T follicular helper cell (primary cell): ENCODE measurements at regions not wholly inside any gene's neighbourhood (a gene's known extent, or its start where the extent isn't known, plus 50 kb on each side); places are given as distances from the start of the nearest gene placed in this dataset.
"Not testable (repeated sequence)": the region's sequence is repeated elsewhere in the genome, so short reads cannot be mapped to it uniquely, and the experiment has no call there.

Experiments
- DNase-seq: peaks from one replicate; pipeline ENCODE4 v3.0.0-alpha.2; 2020; ENCODE audit warnings: low read depth

DNA sequence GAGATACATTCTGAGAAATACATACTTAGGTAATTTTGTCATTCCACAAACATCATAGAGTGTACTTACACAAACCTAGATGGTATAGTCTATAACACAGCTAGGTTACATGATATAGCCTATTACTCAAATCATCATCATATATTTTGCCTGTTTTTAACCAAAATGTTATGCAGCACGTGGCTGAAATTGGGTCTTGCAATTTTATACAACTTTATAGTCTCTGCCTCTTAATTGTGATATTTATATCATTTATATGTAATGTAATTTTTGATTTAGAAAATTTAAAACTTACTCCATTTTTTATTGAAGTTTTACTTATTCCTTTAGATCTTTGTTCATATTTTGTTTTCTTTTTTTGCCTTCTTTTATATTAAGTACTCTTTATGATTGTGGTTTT lies 350.7 kb upstream of the DCN start:
- no peak for DNase-seq

DNA sequence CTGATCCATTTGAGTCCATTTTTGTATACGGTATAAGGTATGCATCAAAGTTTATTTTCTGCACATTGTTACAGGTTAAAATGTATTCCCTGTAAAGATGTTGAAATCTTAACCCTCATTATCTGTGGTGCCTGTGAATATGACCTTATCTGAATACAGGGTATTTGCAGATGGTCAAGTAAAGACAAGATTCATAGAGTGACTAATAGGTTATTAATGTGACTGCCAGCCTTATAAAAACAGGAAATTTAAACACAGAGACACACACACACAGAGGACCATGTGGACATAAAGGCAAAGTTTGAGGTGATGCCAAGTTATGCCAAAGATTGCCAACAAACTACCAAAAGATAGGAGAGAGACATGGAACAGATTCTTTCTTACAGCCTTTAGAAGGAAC lies 347.2 kb upstream of the DCN start:
- DNase-seq: no peak

DNA sequence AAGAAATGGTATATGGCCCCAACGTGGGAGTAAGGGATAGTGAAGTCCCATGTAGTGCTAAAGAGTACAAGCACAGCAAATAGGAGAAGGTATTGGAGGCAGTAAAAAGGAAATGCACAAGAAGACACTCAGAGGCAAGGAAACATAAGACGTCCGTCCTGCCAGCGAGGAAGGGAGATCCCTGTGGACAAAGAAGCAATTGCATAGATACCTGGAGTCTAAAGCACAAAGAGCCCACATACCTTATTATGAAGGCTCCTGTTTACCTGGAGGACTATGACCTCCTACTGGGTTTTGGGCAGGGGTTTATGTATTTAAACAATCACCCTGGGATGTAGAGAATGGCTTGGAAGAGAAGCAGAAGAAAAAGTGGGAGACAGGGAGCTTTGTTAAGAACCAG lies 341.2 kb upstream of the DCN start:
- DNase-seq: no peak

DNA sequence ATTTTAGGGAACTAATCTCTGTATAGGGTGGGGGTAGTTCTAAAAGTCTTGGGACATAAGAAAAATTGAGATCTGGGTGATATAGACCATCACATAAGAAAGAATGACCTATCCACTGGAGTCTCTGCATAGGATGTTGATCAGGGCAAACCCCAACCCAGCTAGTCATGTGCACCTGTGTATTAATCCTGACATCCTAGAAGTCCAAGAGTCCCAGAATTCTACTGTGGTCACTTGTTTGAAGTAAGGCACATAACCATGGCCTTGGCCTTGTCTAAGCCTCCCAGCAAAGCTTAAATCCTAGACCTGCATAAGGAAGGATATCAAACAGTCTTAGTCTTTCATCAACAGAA lies 334.1 kb upstream of the DCN start:
- DNase-seq: no peak

DNA sequence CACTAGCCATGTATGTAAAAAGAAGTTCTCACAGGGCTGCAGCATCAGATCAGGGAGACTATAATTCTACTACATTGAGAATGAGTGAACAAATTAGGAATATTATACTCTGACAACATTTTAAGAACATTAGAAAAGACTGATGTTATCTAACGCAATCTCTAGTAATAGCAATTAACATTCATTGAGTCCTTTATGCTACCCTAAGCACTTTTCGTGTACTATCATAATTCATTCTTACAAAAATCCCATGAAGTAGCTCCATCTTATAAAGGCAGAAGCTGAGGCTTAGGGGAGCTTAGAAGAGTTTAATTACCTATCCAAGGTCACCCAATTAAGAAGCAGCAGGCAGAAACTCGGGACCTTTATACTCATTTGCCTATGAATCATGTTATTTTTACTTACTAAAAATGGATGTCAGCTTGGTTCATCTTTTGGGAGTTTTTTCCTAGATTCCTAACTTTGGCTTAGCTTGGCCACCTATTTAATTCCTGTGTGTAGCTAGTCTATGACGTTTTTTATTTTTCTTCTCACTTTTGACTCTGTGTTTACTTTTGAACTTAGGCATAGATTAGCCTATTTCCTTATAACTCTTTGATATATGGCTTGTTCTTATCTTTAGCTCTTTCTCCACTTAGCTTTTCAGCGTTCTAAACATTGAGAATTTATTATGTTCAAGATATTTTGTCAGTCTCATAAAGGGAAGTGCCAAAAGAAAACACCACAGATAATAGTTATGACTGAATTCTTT lies 333.5 kb upstream of the DCN start:
- DNase-seq: no peak

DNA sequence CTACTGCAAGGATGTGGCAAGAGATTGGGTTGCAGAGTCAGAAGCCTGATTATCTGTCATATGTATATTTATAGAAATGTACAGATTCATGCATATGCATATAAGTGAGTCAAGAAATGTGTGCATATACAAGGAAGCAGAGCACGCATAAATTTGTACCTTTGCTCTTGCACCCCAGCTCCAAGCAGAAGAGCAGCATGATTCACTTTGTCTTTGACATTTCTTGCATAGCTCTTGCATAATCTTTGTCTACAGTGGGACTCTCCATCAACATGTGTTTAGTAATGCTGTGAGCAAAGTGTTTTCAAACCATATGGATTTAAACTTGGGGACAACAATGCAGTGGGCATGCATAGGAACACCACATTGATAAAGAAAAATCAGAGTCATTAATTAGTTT lies 330.7 kb upstream of the DCN start:
- no peak for DNase-seq

DNA sequence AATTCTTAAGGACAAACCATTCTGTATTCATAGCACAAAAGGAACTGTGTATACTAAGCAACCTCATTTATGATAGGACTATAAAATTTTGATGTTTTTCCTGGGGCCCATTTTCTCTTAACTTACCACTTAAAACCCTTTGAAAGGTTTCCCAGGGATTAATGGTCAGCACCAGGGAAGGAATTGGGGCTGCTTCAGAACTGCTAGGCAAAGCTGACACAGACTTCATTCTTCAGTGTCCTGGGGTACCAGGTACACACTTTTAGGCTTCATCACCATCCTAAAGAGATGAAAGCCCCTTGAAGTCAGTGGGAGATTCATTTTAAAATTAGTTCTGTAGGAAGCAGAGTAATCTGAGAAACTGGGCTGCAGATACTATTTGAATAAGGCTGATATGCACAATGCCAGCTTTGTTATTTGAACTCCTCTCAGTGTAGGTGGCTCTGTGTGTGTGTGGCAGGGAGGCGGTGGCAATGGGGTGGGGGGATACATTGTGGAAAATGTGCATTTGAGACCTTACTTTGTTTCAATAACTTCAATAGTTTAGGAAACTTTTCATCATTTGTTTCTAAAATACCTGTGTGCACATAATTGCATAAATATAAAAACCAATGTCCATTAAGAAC lies 329.3 kb upstream of the DCN start:
- no peak for DNase-seq

DNA sequence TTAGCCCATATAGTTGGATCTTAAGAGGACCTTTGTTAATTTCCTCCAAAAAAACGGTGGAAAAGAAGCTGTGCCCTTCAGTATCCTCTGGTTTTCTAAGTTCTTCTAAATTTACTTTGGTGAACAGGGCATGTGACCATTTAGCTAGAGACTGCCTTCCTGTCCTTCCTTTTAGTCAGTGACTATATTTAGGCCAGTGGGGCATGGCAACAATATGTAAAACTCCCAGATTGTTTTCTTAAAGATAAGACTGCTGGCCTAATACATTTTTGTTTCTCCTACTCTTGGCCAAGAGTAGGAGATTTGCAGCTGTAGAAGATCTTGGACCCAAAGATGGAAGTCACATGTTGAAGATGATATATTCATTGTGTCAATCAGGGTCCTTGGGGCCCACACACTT lies 325.1 kb upstream of the DCN start:
- no peak for DNase-seq

DNA sequence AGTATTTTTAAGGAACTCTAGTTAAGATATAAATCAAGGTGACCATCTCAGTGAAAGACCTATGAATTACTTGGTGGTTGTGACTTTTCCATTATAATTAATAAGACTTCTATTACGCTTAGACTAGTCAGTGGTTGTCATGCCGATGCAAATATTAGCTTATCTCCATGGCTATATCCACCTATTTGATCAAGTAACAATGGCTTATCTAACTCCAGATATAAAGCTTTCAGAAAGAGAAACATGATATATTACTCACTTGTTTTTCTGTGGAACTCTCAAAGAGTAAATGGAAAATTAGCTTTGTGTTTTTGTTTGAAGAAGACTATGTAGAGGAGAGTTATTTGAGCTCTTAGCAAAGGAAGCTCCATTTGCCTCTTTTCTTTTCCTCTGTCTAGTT lies 323.8 kb upstream of the DCN start:
- DNase-seq: no peak

DNA sequence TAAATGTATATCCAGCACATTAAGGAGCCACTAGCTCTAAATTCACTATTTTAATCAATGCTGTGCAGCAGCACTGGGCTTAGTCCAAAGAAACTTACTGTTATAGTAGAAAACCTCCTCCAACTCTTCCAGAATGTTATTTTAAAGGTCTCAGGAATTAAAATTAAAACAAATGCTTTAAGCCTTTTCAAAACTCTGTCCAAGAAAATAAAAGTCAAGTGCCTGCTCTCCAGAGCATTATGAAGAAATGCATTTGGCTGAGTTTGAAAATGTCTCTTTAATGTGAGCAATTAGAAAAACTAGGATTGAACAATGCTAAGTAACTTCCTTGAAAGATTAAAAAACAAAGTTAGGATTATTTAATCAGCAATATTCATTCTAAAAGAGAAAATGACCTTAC lies 322.4 kb upstream of the DCN start:
- no peak for DNase-seq

DNA sequence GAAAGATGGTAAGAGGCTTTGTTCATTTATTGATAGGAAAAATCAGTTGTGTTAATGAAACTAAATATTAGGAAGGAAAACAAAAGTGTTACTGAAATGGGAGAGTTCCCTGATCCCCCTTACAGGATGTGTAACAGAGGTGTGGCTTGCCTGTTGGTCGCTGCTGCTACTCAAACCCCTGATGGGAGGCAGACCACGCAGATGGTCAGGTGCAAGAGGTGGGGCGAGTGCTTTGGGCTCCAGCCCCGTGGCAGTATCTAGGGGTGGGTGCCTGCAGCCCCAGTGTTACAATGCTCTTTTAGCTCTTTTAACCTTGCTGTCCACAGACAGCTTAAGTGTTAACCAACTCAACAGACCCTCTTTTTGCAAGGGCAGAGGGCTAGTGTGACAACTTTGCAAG lies 319.6 kb upstream of the DCN start:
- no peak for DNase-seq

DNA sequence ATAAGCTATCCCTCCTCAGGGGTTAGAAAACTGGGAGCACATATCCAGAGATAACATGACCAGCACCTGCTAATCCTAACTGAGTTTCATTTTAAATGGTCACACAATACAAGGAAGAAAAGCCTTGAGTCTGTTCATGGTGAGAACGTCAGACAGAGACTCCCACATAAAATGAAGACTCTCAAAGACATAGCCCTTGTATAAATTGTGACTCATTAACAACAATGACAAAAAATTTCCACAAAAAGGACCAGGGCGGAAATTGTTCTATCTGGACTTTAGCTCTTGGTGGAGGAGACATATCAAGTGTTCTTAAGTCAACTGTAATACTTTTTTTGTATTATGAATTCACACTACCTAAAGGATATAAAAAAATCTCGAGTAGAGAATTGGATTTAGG lies 313.7 kb upstream of the DCN start:
- no peak for DNase-seq

DNA sequence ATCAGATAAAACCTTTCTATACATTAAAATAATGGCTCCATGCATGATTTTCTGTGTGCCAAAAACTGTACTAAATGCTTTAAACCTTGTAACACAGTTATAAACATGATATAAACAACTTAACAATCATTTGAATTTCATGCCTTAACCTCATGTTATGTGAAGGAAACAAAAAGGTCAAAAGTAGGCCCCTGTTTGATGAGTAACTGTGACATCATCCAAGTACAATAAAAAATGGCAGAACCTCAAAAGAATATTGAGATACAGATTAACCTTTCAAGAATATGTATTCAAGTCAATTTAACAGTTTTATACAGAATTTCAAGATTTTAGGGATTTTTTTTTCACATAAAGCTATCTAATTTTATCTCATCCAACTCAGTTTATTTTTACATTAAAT lies 310.7 kb upstream of the DCN start:
- no peak for DNase-seq

DNA sequence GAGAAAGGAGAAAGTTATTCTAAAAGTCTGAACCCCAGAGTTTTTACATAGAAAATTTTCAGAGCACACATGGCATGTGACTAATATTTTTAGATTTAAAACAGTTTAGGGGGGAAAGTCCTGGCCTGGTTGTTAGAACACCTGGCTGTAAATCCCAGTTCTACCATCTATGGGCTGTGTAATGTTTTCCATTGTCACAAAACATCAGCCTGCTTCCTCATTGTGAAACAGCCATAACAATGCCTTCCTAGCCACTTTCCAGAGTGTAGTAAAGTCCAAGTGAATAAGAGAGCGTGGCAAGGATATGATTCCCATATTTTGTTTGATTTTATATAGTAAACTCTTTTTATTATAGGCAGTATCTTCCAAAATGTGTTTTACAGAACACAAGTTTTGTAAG lies 310.0 kb upstream of the DCN start:
- DNase-seq: no peak

DNA sequence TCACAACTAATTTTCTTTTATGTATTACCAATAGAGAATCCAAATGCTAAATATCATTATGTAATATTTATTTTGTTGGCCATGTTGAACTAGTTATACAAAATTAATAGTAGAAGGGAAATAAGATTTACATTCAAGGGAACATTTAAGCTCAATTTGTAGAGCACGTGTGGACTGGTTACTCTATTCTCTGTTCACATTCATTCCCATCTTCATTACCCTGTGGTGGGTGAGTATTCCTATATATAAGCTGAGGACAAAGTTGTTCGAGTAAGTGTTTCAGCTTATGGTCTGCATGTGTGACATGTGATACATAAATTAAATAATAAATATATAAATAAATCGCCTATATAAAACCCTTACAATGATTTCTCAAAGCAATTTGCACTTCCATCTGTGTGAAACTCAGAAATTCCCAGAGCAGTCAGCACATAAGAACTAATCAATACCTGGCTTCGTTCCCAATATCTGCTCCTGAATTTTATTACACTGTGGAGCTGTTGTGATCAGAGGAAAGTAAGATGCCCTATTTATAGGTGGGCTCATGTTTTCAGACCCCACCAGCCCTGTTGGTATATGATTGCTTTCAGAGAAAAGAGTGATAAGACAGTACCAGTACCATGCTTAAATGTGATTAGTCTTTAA lies 308.2 kb upstream of the DCN start:
- DNase-seq: no peak

DNA sequence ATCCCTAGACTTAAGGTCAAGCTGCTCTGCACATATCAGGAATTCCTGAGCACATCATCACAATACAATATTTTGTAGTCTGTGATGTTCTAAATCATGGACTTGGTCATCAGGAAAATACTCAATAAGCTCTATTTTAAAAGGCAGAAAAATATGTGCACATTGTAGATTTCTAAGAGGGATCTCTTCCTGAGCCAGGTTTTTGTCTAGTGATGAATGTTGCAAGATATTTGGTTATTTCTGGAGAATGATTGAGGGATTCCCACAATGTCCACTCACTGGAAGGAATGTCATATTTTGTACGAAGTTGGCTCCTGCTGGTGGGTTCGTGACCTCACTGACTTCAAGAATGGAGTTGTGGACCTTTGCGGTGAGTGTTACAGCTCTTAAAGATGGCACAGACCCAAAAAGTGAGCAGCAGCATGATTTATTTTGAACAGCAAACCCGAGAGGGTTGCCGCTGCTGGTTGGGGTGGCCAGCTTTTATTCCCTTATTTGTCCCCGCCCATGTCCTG lies 300.9 kb upstream of the DCN start:
- no peak for DNase-seq

DNA sequence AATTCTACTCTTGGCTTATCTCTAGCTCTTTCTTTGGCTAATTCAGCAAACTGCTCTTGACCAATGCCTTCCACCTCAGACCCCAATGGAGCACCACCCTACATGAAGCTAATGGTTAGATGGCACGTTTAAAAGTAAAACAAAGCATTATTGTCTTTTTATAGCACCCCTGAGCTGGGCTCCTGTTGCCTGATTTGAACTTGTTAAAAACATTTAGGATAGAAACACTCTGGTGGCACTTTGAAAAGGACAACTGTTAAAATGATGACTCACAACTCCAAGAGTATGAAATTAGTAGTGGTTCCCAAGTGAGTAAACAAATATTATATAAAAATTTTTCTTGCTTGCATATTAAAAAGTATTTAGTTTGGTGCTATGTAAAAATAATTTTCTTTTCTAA lies 299.6 kb upstream of the DCN start:
- DNase-seq: no peak

DNA sequence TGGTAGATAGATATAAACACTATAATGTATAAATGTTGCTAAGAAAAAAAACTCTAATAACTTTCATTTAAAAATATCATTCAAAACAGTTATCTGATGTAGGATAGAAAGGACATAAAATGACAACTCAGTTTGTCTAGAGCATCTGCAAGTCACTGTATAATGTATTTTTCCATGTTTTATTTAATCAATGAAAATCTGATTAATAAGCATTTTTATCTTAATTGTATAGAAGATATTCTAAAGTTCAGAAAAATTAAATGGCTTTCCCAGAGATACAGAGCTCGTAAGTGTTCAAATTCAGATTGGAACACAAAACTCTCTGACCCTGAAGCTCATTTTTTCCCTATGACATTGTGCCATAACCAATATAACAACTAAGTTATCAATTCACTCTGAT lies 295.9 kb upstream of the DCN start:
- DNase-seq: no peak

DNA sequence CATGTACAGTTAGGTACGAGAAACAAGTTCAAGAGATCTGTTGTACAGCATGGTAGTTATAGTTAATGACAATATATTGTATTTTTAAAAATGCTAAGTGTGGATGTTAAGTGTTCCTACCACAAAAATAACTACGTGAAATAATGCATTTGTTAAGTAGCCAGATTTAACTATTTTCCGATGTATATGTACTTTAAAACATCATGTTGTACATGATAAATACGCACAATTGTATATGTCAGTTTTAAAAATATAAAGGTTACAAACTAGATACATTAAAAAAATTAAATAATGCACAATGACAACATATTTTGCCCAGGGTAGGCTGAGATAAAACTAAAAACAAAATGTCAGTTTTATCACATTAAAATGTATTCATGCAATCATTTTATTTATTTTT lies 285.1 kb upstream of the DCN start:
- no peak for DNase-seq

DNA sequence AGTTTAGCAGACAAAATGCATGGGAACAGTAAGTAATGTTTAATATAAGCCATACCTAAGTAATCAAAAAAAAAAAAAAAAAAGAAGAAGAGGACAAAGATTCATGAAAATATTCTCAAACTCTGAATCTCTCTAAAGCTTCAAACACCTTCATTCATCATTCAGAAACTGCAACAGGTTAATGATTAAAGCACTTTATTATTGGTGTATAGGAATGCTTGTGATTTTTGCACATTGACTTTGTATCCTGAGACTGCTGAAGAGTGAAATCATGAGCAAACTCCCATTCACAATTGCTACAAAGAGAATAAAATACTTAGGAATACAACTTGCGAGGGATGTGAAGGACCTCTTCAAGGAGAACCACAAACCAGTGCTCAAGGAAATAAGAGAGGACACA lies 278.4 kb upstream of the DCN start:
- DNase-seq: no peak

DNA sequence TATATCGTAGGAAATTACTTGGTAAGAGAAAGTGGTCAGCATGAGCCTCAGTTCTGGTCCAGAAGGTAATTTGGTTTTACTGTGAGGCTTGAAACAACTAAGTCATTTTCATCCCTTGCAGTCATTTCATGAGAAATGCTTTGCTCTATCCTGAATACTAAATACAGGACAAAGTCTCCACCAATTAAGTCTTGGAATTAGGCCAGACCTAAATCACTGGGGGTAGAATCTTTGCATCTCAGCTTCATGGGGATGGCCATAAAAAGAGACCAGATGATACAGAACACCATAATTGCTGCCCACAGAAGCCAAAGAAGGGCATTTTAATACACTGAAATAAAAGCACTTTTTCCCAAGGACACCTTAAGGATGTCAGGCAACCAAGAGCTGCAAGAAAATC lies 277.9 kb upstream of the DCN start:
- DNase-seq: no peak

DNA sequence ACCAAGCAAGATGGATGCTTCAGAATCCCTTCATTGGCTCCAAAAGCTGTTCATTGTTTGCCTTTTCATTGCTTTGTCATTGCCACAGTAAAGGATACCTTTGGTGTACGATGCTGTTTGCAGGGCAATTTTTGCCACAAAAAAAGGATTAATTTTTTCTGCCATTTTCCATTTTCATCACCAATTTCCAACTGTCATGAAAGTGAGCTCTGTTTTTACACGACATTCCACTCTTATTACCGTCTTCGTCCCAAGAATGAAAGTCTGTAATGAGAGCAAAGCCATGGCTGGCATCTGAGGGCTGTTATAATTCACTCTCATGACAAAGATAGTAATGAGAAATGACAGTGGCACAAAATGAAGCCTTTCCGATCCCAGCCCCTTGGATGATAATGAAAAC lies 272.7 kb upstream of the DCN start:
- DNase-seq: no peak

DNA sequence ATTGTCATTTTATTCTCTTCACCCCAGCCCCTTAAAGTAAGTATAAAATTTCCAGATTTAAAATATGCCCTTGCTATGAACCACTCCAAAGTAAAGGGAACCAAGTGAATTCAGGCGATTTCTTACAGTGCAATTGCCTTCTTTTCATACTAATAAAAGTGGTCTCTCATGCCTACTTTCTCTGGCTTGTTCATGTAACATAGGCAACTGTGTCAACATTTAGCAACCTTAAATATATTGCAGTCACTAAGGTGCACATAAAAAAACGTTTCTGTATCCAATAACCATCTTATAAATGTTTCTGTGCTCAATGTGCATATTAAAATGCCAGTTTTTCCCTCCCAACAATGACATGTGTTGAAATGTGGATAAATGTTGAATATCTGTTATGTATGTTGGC lies 271.6 kb upstream of the DCN start:
- no peak for DNase-seq

DNA sequence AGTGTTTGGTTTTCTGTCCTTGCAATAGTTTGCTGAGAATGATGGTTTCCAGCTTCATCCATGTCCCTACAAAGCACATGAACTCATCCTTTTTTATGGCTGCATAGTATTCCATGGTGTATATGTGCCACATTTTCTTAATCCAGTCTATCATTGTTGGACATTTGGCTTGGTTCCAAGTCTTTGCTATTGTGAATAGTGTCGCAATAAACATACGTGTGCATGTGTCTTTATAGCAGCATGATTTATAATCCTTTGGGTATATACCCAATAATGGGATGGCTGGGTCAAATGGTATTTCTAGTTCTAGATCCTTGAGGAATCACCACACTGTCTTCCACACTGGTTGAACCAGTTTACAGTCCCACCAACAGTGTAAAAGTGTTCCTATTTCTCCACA lies 269.8 kb upstream of the DCN start:
- not testable (repeated sequence) for DNase-seq
